ENCODE measurements at regions not wholly inside any gene's neighbourhood (a gene's known extent, or its start where the extent isn't known, plus 50 kb on each side); places are given as distances from the start of the nearest gene placed in this dataset.

DNA sequence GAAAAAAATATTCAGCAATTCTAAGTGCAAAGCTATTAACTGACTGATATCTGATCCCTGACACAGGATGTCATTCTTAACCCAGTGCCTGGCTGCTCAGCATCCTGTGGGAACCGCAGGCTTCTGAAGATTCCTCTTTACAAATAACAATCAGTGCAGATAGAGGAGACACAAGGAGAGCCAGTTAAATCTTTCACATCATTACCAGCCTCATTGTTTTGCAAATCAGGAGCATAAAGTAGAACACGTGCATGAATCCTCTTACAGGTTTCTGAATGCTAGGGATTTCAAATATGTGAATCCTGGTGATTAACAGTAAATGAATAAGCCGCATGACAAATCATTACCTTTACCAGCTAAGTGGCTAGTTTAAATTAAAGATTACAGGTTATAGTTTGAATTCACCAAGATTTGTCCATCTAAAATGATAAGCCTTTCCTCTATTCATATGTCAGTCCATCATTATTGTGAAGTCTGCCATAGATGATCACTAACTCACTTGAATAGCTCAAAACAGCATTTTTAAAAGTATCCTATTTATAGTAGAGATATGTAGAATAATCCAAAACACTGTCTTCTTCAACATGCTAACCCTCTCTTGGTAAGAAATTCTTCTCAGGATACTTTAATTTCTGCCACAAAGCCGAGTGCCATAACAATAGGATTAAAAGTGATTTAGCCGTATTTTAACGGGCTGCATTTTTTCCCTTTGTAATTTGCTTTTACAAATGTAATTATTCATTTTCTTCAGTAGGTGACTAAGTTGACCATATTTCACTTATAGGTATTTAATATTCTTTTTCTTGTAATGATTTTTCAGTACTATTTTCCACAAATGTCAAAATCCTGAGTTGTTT is 367.3 kb upstream of the EPHA7 start:
- TF ChIP-seq CTCF (IDR thresholded peaks at IDR 0.05 in 4 of 5, conservative IDR thresholded peaks at IDR 0.05 in 1 of 5), result no peak
- TF ChIP-seq POLR2A (IDR thresholded peaks at IDR 0.05), result no peak

Data from gastrocnemius medialis (tissue), 4 donors.